HEK293 (cell line): ENCODE measurements at regions not wholly inside any gene's neighbourhood (a gene's known extent, or its start where the extent isn't known, plus 50 kb on each side); places are given as distances from the start of the nearest gene placed in this dataset.

Experiments used
- CTCF ChIA-PET: fragments of 350-600 bp; formaldehyde crosslinking; extraction: SDS; loops from one replicate; lab custom pipeline; 2021; ENCODE audit warnings: antibody characterized with exemption; lab: Yijun Ruan, JAX
- POLR2A ChIA-PET: fragments of 300-600 bp; formaldehyde crosslinking; extraction: SDS; loops from one replicate; lab custom pipeline; 2020; ENCODE audit warnings: antibody characterized with exemption, inconsistent platforms; lab: Yijun Ruan, JAX
- H3K27ac ChIP-seq: fragments of 200-500 bp; sonication (Bioruptor generic); 2 replicates; pipeline ENCODE4 v1.5.1; 2014; ENCODE audit warnings: low read depth, low read length, control low read depth, inconsistent platforms; ENCODE audit errors: extremely low read depth
- H3K36me3 ChIP-seq, 2 experiments: fragments of 200-500 bp in 1 of 2; sonication (Bioruptor generic) in 1 of 2; 1 replicate in 1 of 2; 2 replicates in 1 of 2; pipeline ENCODE4 v1.5.1; 2014 to 2017; ENCODE audit warnings: inconsistent platforms in 2 of 2, low read length in 2 of 2; ENCODE audit not compliant: control insufficient read depth in 2 of 2, insufficient read depth in 1 of 2
- H3K4me1 ChIP-seq: fragments of 200-500 bp; sonication (Bioruptor generic); 2 replicates; pipeline ENCODE4 v1.5.1; 2014; ENCODE audit warnings: mild to moderate bottlenecking, low read length, inconsistent platforms; ENCODE audit not compliant: control insufficient read depth, insufficient read depth
- H3K4me3 ChIP-seq: 2 replicates; pipeline ENCODE4 v1.5.1; 2011; ENCODE audit warnings: low read depth, mild to moderate bottlenecking, control low read depth, low read length, moderate library complexity
- H3K9me3 ChIP-seq: fragments of 200-500 bp; sonication (Bioruptor generic); 2 replicates; pipeline ENCODE4 v1.5.1; 2014; ENCODE audit warnings: low read depth, low read length, inconsistent platforms; ENCODE audit not compliant: control insufficient read depth, insufficient read depth
- ATF2 ChIP-seq: fragments of 450-650 bp; formaldehyde crosslinking; IDR thresholded peaks from 2 replicates; pipeline ENCODE4 v1.5.1; 2016; ENCODE audit warnings: missing biosample characterization, missing genetic modification characterization, low read depth
- BCL11A ChIP-seq: fragments of 450-650 bp; formaldehyde crosslinking; IDR thresholded peaks from 2 replicates; pipeline ENCODE4 v1.5.1; 2016; ENCODE audit warnings: low read depth, missing biosample characterization, missing genetic modification characterization
- HIC1 ChIP-seq: fragments of 450-650 bp; formaldehyde crosslinking; IDR thresholded peaks from 2 replicates; pipeline ENCODE4 v1.5.1; 2016; ENCODE audit warnings: missing biosample characterization, missing genetic modification characterization
- HOXD13 ChIP-seq: sonication (generic); formaldehyde crosslinking; IDR thresholded peaks from 2 replicates; pipeline ENCODE4 v1.8.0; 2022; ENCODE audit warnings: missing genetic modification reagents, borderline replicate concordance
- MYNN ChIP-seq: fragments of 450-650 bp; formaldehyde crosslinking; IDR thresholded peaks from 2 replicates; pipeline ENCODE4 v1.5.1; 2016; ENCODE audit warnings: missing biosample characterization, missing genetic modification characterization, borderline replicate concordance
- OSR2 ChIP-seq: fragments of 450-650 bp; formaldehyde crosslinking; IDR thresholded peaks from 2 replicates; pipeline ENCODE4 v1.5.1; 2016; ENCODE audit warnings: missing biosample characterization, missing genetic modification characterization
- SP7 ChIP-seq: fragments of 450-650 bp; formaldehyde crosslinking; IDR thresholded peaks from 2 replicates; pipeline ENCODE4 v1.5.1; 2016; ENCODE audit warnings: missing biosample characterization, missing genetic modification characterization
- ZNF157 ChIP-seq: fragments of 450-650 bp; formaldehyde crosslinking; IDR thresholded peaks from 2 replicates; pipeline ENCODE4 v1.5.1; 2016; ENCODE audit warnings: missing biosample characterization, missing genetic modification characterization
- ZNF169 ChIP-seq: fragments of 450-650 bp; formaldehyde crosslinking; IDR thresholded peaks from 2 replicates; pipeline ENCODE4 v1.5.1; 2016; ENCODE audit warnings: missing biosample characterization, missing genetic modification characterization
- ZNF184 ChIP-seq: fragments of 450-650 bp; IDR thresholded peaks from 2 replicates; pipeline ENCODE4 v1.5.1; 2018; ENCODE audit warnings: missing biosample characterization, mild to moderate bottlenecking, missing genetic modification characterization
- ZNF221 ChIP-seq: fragments of 450-650 bp; formaldehyde crosslinking; IDR thresholded peaks from 2 replicates; pipeline ENCODE4 v1.5.1; 2017; ENCODE audit warnings: missing biosample characterization, missing genetic modification characterization, borderline replicate concordance
- ZNF24 ChIP-seq: fragments of 450-650 bp; formaldehyde crosslinking; IDR thresholded peaks from 2 replicates; pipeline ENCODE4 v1.5.1; 2016; ENCODE audit warnings: missing biosample characterization, missing genetic modification characterization
- ZNF488 ChIP-seq: fragments of 450-650 bp; formaldehyde crosslinking; IDR thresholded peaks from 2 replicates; pipeline ENCODE4 v1.5.1; 2016; ENCODE audit warnings: missing biosample characterization, missing genetic modification characterization
- ZNF701 ChIP-seq: fragments of 450-650 bp; formaldehyde crosslinking; IDR thresholded peaks from 2 replicates; pipeline ENCODE4 v1.5.1; 2016; ENCODE audit warnings: missing biosample characterization, missing genetic modification characterization
- TF ChIP-seq, protein P1 (sequence below): fragments of 450-650 bp; formaldehyde crosslinking; IDR thresholded peaks from 2 replicates; pipeline ENCODE4 v1.5.1; 2016; ENCODE audit warnings: missing biosample characterization, missing genetic modification characterization
- TF ChIP-seq, protein P2 (sequence below): fragments of 450-650 bp; formaldehyde crosslinking; IDR thresholded peaks from 2 replicates; pipeline ENCODE4 v1.5.1; 2016; ENCODE audit warnings: missing biosample characterization, missing genetic modification characterization

- TF ChIP-seq ATF2 (tag by site-specific recombination) (no peak), ZNF221 (tag by site-specific recombination) (no peak), HIC1 (tag by site-specific recombination) (peak; percentile 27; the same call in 1 of the 2 replicates), ZNF24 (no peak), OSR2 (tag by site-specific recombination) (peak; percentile 41; the same call in 1 of the 2 replicates), SP7 (tag by site-specific recombination) (peak; percentile 39; the same call in 1 of the 2 replicates), BCL11A (tag by site-specific recombination) (no peak)
- TF ChIP-seq, protein P1, sequence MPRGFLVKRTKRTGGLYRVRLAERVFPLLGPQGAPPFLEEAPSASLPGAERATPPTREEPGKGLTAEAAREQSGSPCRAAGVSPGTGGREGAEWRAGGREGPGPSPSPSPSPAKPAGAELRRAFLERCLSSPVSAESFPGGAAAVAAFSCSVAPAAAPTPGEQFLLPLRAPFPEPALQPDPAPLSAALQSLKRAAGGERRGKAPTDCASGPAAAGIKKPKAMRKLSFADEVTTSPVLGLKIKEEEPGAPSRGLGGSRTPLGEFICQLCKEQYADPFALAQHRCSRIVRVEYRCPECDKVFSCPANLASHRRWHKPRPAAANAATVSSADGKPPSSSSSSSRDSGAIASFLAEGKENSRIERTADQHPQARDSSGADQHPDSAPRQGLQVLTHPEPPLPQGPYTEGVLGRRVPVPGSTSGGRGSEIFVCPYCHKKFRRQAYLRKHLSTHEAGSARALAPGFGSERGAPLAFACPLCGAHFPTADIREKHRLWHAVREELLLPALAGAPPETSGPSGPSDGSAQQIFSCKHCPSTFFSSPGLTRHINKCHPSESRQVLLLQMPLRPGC (tag by site-specific recombination): peak; percentile 64; the same call in 1 of the 2 replicates
Measured at GRCh38 chr10:36494371-36494770, 631.0 kb upstream of the ANKRD30A start (continued).

DNA sequence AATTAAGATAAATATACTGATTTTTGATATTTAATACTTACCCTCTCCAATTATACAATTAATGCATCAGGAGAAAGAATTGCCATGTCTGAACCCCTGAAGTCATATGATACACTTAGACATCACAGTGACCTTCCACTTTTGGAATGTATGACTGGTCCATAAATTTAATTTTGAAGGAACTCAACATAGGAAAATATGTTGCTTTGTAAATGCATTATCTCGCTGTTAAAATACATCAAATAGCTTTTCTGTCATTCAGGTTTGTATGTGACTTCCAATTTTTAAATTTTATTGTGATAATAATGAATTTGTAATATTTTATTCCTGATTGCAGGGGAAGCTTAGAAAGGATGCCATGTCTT is 631.9 kb upstream of the ANKRD30A start:
- H3K27ac ChIP-seq: no peak overlapping the region
- H3K4me1 ChIP-seq: no peaks in the 10 kb centered on the region; the same call in 1 of the 2 replicates
- no peaks in the 10 kb centered on the region for H3K36me3 ChIP-seq
- ChIA-PET POLR2A (interaction anchor here (0.6 kb wide), 1 partner anchor 1274 kb away, joined by 3 read pairs; no protein-coding TSS in a partner anchor), CTCF (no interaction called here)
- no peak overlapping the region for H3K4me3 ChIP-seq
- H3K9me3 ChIP-seq: no peaks in the 10 kb centered on the region
- no peak for TF ChIP-seq ZNF157
- TF ChIP-seq HIC1 (tag by site-specific recombination): peak; percentile 41; the same call in 1 of the 2 replicates
- no peak for TF ChIP-seq HOXD13 (CRISPR knock-in tag)
- no peak for TF ChIP-seq ZNF701 (tag by site-specific recombination)
- TF ChIP-seq ZNF169 (tag by site-specific recombination): no peak
- TF ChIP-seq ZNF488: no peak
- TF ChIP-seq, protein P2, sequence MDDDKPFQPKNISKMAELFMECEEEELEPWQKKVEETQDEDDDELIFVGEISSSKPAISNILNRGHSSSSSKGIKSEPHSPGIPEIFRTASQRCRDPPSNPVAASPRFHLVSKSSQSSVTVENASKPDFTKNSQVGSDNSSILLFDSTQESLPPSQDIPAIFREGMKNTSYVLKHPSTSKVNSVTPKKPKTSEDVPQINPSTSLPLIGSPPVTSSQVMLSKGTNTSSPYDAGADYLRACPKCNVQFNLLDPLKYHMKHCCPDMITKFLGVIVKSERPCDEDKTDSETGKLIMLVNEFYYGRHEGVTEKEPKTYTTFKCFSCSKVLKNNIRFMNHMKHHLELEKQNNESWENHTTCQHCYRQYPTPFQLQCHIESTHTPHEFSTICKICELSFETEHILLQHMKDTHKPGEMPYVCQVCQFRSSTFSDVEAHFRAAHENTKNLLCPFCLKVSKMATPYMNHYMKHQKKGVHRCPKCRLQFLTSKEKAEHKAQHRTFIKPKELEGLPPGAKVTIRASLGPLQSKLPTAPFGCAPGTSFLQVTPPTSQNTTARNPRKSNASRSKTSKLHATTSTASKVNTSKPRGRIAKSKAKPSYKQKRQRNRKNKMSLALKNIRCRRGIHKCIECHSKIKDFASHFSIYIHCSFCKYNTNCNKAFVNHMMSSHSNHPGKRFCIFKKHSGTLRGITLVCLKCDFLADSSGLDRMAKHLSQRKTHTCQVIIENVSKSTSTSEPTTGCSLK (tag by site-specific recombination): no peak
- TF ChIP-seq MYNN (tag by site-specific recombination): no peak
- 0 out of 2 replicates have a peak, but pooled peaks have one; percentile 10 for TF ChIP-seq ZNF184
